H9 (cell line): ENCODE measurements at regions not wholly inside any gene's neighbourhood (a gene's known extent, or its start where the extent isn't known, plus 50 kb on each side); places are given as distances from the start of the nearest gene placed in this dataset.
A peak's percentile ranks its signal among the peaks of the same experiment; 100 is the strongest.

ENCODE experiments used
- DNase-seq: peaks from one replicate; pipeline ENCODE4 v3.0.0-alpha.2; 2017
- H2AFZ ChIP-seq: one replicate; pipeline ENCODE4 v1.6.1; 2013; ENCODE audit warnings: mild to moderate bottlenecking, low read length, control low read depth, moderate library complexity
- H2AK5ac ChIP-seq: 2 replicates; pipeline ENCODE4 v1.6.1; 2013; ENCODE audit warnings: low read length, control low read depth, mixed read lengths; ENCODE audit not compliant: insufficient read length
- H2BK120ac ChIP-seq: one replicate; pipeline ENCODE4 v1.6.1; 2013; ENCODE audit warnings: low read depth, mild to moderate bottlenecking, low read length, control low read depth, inconsistent platforms; ENCODE audit not compliant: poor library complexity, severe bottlenecking
- H2BK12ac ChIP-seq: 2 replicates; pipeline ENCODE4 v1.6.1; 2013; ENCODE audit warnings: low read length, control low read depth, mixed read lengths, low read depth; ENCODE audit not compliant: insufficient read length
- H2BK15ac ChIP-seq: 2 replicates; pipeline ENCODE4 v1.6.1; 2013; ENCODE audit warnings: low read depth, low read length, control low read depth
- H2BK20ac ChIP-seq: one replicate; pipeline ENCODE4 v1.6.1; 2013; ENCODE audit warnings: low read depth, mild to moderate bottlenecking, low read length, control low read depth, inconsistent platforms; ENCODE audit not compliant: poor library complexity, severe bottlenecking
- H2BK5ac ChIP-seq: 2 replicates; pipeline ENCODE4 v1.6.1; 2013; ENCODE audit warnings: low read length, control low read depth, mixed read lengths; ENCODE audit not compliant: insufficient read length
- H3K14ac ChIP-seq: 2 replicates; pipeline ENCODE4 v1.6.1; 2013; ENCODE audit warnings: low read length, control low read depth; ENCODE audit not compliant: insufficient read depth
- H3K18ac ChIP-seq: 2 replicates; pipeline ENCODE4 v1.6.1; 2013; ENCODE audit warnings: low read depth, mild to moderate bottlenecking, mixed read lengths, low read length, control low read depth; ENCODE audit not compliant: insufficient read length
- H3K23ac ChIP-seq: 2 replicates; pipeline ENCODE4 v1.6.1; 2013; ENCODE audit warnings: low read length, control low read depth, mixed read lengths, low read depth; ENCODE audit not compliant: insufficient read length
- H3K23me2 ChIP-seq: 2 replicates; pipeline ENCODE4 v1.6.1; 2013; ENCODE audit warnings: low read depth, mild to moderate bottlenecking, mixed read lengths, low read length, control low read depth; ENCODE audit not compliant: insufficient read length, poor library complexity, severe bottlenecking
- H3K27ac ChIP-seq: 2 replicates; pipeline ENCODE4 v1.5.1; 2013; ENCODE audit warnings: low read length, control low read depth, mixed read lengths, low read depth; ENCODE audit not compliant: insufficient read length
- H3K27me3 ChIP-seq: 2 replicates; pipeline ENCODE4 v1.6.1; 2013; ENCODE audit warnings: low read length, control low read depth, inconsistent platforms; ENCODE audit not compliant: insufficient read depth
- H3K4ac ChIP-seq: 2 replicates; pipeline ENCODE4 v1.6.1; 2013; ENCODE audit warnings: low read depth, mild to moderate bottlenecking, control low read depth, inconsistent platforms, low read length, moderate library complexity
- H3K4me1 ChIP-seq: 2 replicates; pipeline ENCODE4 v1.6.1; 2013; ENCODE audit warnings: low read length, control low read depth, inconsistent platforms; ENCODE audit not compliant: insufficient read depth
- H3K4me2 ChIP-seq: 2 replicates; pipeline ENCODE4 v1.6.1; 2013; ENCODE audit warnings: low read length, control low read depth, mixed read lengths; ENCODE audit not compliant: insufficient read length, insufficient read depth
- H3K56ac ChIP-seq: 2 replicates; pipeline ENCODE4 v1.6.1; 2013; ENCODE audit warnings: low read depth, mild to moderate bottlenecking, mixed read lengths, low read length, control low read depth; ENCODE audit not compliant: insufficient read length
- H3K79me1 ChIP-seq: 2 replicates; pipeline ENCODE4 v1.6.1; 2013; ENCODE audit warnings: low read depth, mild to moderate bottlenecking, moderate library complexity, low read length, control low read depth, inconsistent platforms; ENCODE audit not compliant: insufficient read depth, poor library complexity, severe bottlenecking
- H3K79me2 ChIP-seq: 2 replicates; pipeline ENCODE4 v1.6.1; 2013; ENCODE audit warnings: low read length, control low read depth, inconsistent platforms; ENCODE audit not compliant: insufficient read depth
- H3K9ac ChIP-seq: 2 replicates; pipeline ENCODE4 v1.6.1; 2013; ENCODE audit warnings: low read length, control low read depth, mixed read lengths; ENCODE audit not compliant: insufficient read length; ENCODE audit errors: extremely low read depth
- H3K9me3 ChIP-seq: one replicate; pipeline ENCODE4 v1.6.1; 2013; ENCODE audit warnings: low read depth, low read length, inconsistent platforms; ENCODE audit not compliant: control insufficient read depth
- H3T11ph ChIP-seq: one replicate; pipeline ENCODE4 v1.6.1; 2013; ENCODE audit warnings: mild to moderate bottlenecking, low read length, control low read depth, inconsistent platforms
- H4K20me1 ChIP-seq: one replicate; pipeline ENCODE4 v1.6.1; 2013; ENCODE audit not compliant: control insufficient read depth, insufficient read length, insufficient read depth
- H4K5ac ChIP-seq: 2 replicates; pipeline ENCODE4 v1.6.1; 2013; ENCODE audit warnings: low read depth, mild to moderate bottlenecking, mixed read lengths, low read length, control low read depth; ENCODE audit not compliant: insufficient read length
- H4K8ac ChIP-seq: replicated peaks from 2 replicates; pipeline ENCODE4 v1.6.1; 2013; ENCODE audit warnings: low read length, control low read depth, mixed read lengths, low read depth; ENCODE audit not compliant: insufficient read length
- H4K91ac ChIP-seq: 2 replicates; pipeline ENCODE4 v1.6.1; 2013; ENCODE audit warnings: low read depth, mild to moderate bottlenecking, moderate library complexity, mixed read lengths, low read length, control low read depth; ENCODE audit not compliant: insufficient read length
- H3K27ac Mint-ChIP-seq, 3 experiments: 2 replicates in 2 of 3; 3 replicates in 1 of 3; pipeline ENCODE4 v1.8.0; 2020 to 2021; ENCODE audit warnings: mixed read lengths in 3 of 3, mild to moderate bottlenecking in 1 of 3, moderate library complexity in 1 of 3
- H3K27me3 Mint-ChIP-seq: 2 replicates; pipeline ENCODE4 v1.8.0; 2021; ENCODE audit warnings: low read depth, mild to moderate bottlenecking, moderate library complexity, mixed read lengths
- H3K36me3 Mint-ChIP-seq, 3 experiments: 2 replicates in 2 of 3; 3 replicates in 1 of 3; pipeline ENCODE4 v1.8.0; 2020 to 2021; ENCODE audit warnings: low read depth in 3 of 3, mixed read lengths in 3 of 3; ENCODE audit not compliant: insufficient read depth in 1 of 3
- H3K4me1 Mint-ChIP-seq, 2 experiments: 2 replicates each; pipeline ENCODE4 v1.8.0; 2020; ENCODE audit warnings: mixed read lengths in 2 of 2
- H3K4me3 Mint-ChIP-seq, 2 experiments: 2 replicates in 1 of 2; 3 replicates in 1 of 2; pipeline ENCODE4 v1.8.0; 2020 to 2021; ENCODE audit warnings: mild to moderate bottlenecking in 2 of 2, mixed read lengths in 2 of 2, moderate library complexity in 1 of 2
- H3K9me3 Mint-ChIP-seq, 2 experiments: 2 replicates in 1 of 2; 3 replicates in 1 of 2; pipeline ENCODE4 v1.8.0; 2020; ENCODE audit warnings: mild to moderate bottlenecking in 2 of 2, mixed read lengths in 2 of 2, moderate library complexity in 1 of 2
- WGBS: extraction: QIAGEN DNeasy Blood & Tissue Kit; methylation state at CpG from one replicate; pipeline ENCODE4 v1.1.7; 2013; ENCODE audit warnings: missing lambda C conversion rate, low lambda C conversion rate, mixed read lengths; ENCODE audit not compliant: insufficient read length; ENCODE audit errors: extremely low coverage; 5-methylcytosine and 5-hydroxymethylcytosine counted together
- TF ChIP-seq, protein P1 (sequence below): fragments of 200-600 bp; sonication (generic); conservative IDR thresholded peaks from 3 replicates; pipeline ENCODE4 v1.8.0; 2021; ENCODE audit warnings: antibody characterized with exemption, mild to moderate bottlenecking

DNA sequence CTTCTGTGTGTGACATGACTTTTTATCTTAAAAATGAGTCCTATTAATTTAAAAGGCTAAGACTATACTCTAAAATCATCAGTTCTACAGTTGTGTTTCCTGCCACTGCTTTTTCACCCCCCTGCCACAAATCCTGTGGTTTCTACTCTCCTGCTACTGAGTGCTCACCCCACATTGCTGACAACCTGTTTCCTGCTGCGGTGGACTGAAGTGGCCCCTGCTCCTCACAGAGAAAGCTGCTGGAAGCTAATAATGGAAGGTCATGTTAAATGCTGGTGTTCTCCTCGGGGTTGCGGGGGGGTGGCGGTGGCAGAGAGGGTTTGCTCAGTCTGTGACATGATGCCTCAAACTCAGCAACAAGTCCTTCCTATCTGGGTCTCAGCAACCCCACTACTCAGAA lies 113.2 kb upstream of the INHBA start:
- no CpG with 5 or more reads among the region's 4 CpGs for WGBS

More for the DNA sequence above, 113.2 kb upstream of the INHBA start:
- H2BK20ac ChIP-seq, result no peak overlapping the region
- H3K4me1 ChIP-seq, result no peaks in the 10 kb centered on the region; the same call in 1 of the 2 replicates
- H4K8ac ChIP-seq, result no peak overlapping the region
- H3K23ac ChIP-seq, result no peak overlapping the region
- no peak overlapping the region for H3K14ac ChIP-seq
- H3K56ac ChIP-seq, result no peak overlapping the region
- no peak overlapping the region for H2BK120ac ChIP-seq
- TF ChIP-seq, protein P1, sequence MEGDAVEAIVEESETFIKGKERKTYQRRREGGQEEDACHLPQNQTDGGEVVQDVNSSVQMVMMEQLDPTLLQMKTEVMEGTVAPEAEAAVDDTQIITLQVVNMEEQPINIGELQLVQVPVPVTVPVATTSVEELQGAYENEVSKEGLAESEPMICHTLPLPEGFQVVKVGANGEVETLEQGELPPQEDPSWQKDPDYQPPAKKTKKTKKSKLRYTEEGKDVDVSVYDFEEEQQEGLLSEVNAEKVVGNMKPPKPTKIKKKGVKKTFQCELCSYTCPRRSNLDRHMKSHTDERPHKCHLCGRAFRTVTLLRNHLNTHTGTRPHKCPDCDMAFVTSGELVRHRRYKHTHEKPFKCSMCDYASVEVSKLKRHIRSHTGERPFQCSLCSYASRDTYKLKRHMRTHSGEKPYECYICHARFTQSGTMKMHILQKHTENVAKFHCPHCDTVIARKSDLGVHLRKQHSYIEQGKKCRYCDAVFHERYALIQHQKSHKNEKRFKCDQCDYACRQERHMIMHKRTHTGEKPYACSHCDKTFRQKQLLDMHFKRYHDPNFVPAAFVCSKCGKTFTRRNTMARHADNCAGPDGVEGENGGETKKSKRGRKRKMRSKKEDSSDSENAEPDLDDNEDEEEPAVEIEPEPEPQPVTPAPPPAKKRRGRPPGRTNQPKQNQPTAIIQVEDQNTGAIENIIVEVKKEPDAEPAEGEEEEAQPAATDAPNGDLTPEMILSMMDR, result no peak
- no peak overlapping the region for H4K5ac ChIP-seq
- H4K20me1 ChIP-seq, result no peaks in the 10 kb centered on the region
- no peak overlapping the region for H2AFZ ChIP-seq
- no peak overlapping the region for H3K4ac ChIP-seq
- no peak overlapping the region for H4K91ac ChIP-seq
- no peak overlapping the region for H2BK12ac ChIP-seq
- peaks cover 0 to 4% (median 0%) of the 10 kb centered on the region in 3 experiments; a peak in 1 of 7 replicates for H3K36me3 Mint-ChIP-seq
- no peaks in the 10 kb centered on the region for H3K79me2 ChIP-seq
- no peak overlapping the region for H3T11ph ChIP-seq
- peaks cover 0 to 3% of the 10 kb centered on the region in 2 experiments; a peak in 2 of 5 replicates for H3K9me3 Mint-ChIP-seq
- no peak overlapping the region for H2AK5ac ChIP-seq
- no peaks in the 10 kb centered on the region; the same call in 1 of the 2 replicates for H3K27me3 Mint-ChIP-seq
- no peak for DNase-seq
- H3K27ac ChIP-seq, result no peak overlapping the region
- no peak overlapping the region for H3K4me3 Mint-ChIP-seq
- no peaks in the 10 kb centered on the region for H3K79me1 ChIP-seq
- H3K9ac ChIP-seq, result no peak overlapping the region
- peak overlapping the region; percentile 53 for H3K18ac ChIP-seq
- no peaks in the 10 kb centered on the region for H3K27me3 ChIP-seq
- peaks cover 36 to 39% of the 10 kb centered on the region in 2 experiments for H3K4me1 Mint-ChIP-seq
- H3K4me2 ChIP-seq, result no peak overlapping the region
- no peak overlapping the region for H2BK15ac ChIP-seq
- no peaks in the 10 kb centered on the region for H3K23me2 ChIP-seq
- no peak overlapping the region for H2BK5ac ChIP-seq
- H3K9me3 ChIP-seq, result no peaks in the 10 kb centered on the region
- H3K27ac Mint-ChIP-seq, result 0 out of 7 replicates have a peak overlapping the region, but pooled peaks of 1 of the 3 experiments have one; percentile 26
